Activated B cell treated with CpG ODN at 0.5 μM for 24 hours (primary cell): ENCODE measurements at regions not wholly inside any gene's neighbourhood (a gene's known extent, or its start where the extent isn't known, plus 50 kb on each side); places are given as distances from the start of the nearest gene placed in this dataset.

Source experiments
- ATAC-seq: fragments of 200-7000 bp; cut with Tn5 transposase; one replicate; pipeline ENCODE4 v1.10.0; 2021; ENCODE audit warnings: low read depth, mild to moderate bottlenecking, moderate library complexity
- CTCF ChIA-PET: fragments of 350-600 bp; sonication (Branson Sonifier 250); formaldehyde crosslinking; loops from one replicate; lab custom pipeline; 2021; ENCODE audit warnings: antibody characterized with exemption; lab: Charles Lee
- POLR2A ChIA-PET: fragments of 350-600 bp; sonication (Branson Sonifier 250); formaldehyde crosslinking; loops from one replicate; lab custom pipeline; 2021; ENCODE audit warnings: antibody characterized with exemption; lab: Charles Lee
- DNase-seq: peaks from one replicate; pipeline ENCODE4 v3.0.0; 2022
- H3K27ac Mint-ChIP-seq: one replicate; pipeline ENCODE4 v1.8.0; 2020; ENCODE audit warnings: mixed read lengths
- H3K27me3 Mint-ChIP-seq: one replicate; pipeline ENCODE4 v1.8.0; 2021; ENCODE audit warnings: mixed read lengths
- H3K36me3 Mint-ChIP-seq: one replicate; pipeline ENCODE4 v1.8.0; 2021; ENCODE audit warnings: low read depth, mixed read lengths
- H3K4me1 Mint-ChIP-seq: one replicate; pipeline ENCODE4 v1.8.0; 2021; ENCODE audit warnings: mixed read lengths
- H3K4me3 Mint-ChIP-seq: one replicate; pipeline ENCODE4 v1.8.0; 2020; ENCODE audit warnings: mild to moderate bottlenecking, mixed read lengths
- H3K9me3 Mint-ChIP-seq: one replicate; pipeline ENCODE4 v1.8.0; 2020; ENCODE audit warnings: mixed read lengths
- intact Hi-C: fragments of 100-400 bp; cut with micrococcal nuclease; formaldehyde crosslinking; loops from one replicate; pipeline ENCODE4 v1.15.1; 2024
- TF ChIP-seq, protein P1 (sequence below): fragments of 200-600 bp; IDR thresholded peaks from one replicate; pipeline ENCODE4 v1.8.0; 2022; ENCODE audit warnings: antibody characterized with exemption, mild to moderate bottlenecking

DNA sequence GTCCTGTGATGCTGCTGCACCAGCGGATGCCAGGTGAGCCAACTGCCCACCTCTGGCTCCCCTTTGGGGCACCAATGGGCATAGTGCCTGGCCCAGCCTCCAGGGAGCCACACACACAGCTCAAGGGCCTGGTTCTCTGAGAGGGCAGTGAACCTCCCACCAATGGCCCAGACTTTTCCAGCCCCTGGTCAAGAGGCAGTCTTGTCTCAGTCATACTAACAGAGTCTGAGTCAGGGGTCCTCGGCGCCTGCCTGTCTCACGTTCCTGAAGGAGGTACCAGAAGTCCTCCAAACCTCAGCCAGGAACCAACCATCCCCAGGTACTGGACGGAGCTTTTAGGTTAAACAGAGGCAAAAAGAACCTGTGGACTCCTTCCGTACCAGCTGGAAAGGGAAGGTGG is 121.1 kb downstream of the C5orf15 start:
- no peak overlapping the region for H3K4me3 Mint-ChIP-seq
- ATAC-seq: no peak
- H3K27ac Mint-ChIP-seq: no peak overlapping the region
- H3K4me1 Mint-ChIP-seq: peaks cover 36% of the 10 kb centered on the region
- CTCF ChIA-PET: interaction anchor here (1.2 to 1.5 kb wide), 2 partner anchors 92 to 424 kb away, joined by 3 read pairs; no protein-coding TSS in a partner anchor
- peaks cover 3% of the 10 kb centered on the region for H3K27me3 Mint-ChIP-seq
- no peaks in the 10 kb centered on the region for H3K9me3 Mint-ChIP-seq
- DNase-seq: no peak
- TF ChIP-seq, protein P1, sequence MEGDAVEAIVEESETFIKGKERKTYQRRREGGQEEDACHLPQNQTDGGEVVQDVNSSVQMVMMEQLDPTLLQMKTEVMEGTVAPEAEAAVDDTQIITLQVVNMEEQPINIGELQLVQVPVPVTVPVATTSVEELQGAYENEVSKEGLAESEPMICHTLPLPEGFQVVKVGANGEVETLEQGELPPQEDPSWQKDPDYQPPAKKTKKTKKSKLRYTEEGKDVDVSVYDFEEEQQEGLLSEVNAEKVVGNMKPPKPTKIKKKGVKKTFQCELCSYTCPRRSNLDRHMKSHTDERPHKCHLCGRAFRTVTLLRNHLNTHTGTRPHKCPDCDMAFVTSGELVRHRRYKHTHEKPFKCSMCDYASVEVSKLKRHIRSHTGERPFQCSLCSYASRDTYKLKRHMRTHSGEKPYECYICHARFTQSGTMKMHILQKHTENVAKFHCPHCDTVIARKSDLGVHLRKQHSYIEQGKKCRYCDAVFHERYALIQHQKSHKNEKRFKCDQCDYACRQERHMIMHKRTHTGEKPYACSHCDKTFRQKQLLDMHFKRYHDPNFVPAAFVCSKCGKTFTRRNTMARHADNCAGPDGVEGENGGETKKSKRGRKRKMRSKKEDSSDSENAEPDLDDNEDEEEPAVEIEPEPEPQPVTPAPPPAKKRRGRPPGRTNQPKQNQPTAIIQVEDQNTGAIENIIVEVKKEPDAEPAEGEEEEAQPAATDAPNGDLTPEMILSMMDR: no peak
- H3K36me3 Mint-ChIP-seq: no peaks in the 10 kb centered on the region
- intact Hi-C loops: no loop called here
- POLR2A ChIA-PET: no interaction called here

DNA sequence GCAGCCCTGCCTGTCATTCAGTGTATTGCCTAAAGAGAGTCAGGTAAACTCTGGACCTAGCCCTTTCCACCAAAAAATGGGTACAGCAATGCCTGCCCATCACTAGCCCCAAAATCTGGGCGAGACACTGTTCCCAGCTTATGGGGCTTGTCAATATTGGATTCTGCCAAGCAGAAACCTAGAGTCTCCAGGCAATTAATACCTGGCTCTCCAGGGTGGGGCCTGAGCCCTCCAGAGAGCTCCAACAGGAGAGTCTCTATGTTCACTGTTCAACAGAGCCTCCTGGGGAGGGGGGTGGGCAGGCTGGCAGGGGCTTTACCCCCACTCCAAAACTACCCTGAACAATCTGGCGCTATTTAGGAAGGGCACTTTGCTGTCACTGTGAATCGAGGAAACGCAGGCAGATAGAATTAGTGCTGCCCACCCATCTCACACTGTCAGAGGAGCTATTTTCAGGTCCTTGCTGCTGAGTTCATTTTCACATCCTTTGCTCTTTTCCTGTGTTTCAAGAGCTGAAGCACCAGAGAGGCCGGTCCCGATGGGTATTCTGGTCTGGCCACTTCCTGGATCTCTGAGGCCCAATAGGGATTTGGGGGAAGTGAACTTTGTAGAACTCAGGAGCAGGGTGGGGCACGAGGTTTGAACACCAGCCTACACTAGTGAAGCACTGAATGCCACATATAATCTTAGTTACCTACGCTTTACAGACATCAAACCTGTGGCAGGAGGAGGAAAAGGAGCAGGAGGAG is 121.8 kb downstream of the C5orf15 start:
- DNase-seq (no peak), ATAC-seq (peak; percentile 28)
- Mint-ChIP-seq H3K36me3 (no peaks in the 10 kb centered on the region), H3K27me3 (peaks cover 3% of the 10 kb centered on the region), H3K4me1 (peaks cover 36% of the 10 kb centered on the region), H3K27ac (no peak overlapping the region), H3K9me3 (no peaks in the 10 kb centered on the region), H3K4me3 (peak overlapping the region; percentile 6)
- TF ChIP-seq, protein P1: no peak
- POLR2A ChIA-PET: no interaction called here
- CTCF ChIA-PET: interaction anchor here (1.2 to 1.5 kb wide), 2 partner anchors 91 to 423 kb away, joined by 3 read pairs; no protein-coding TSS in a partner anchor
- intact Hi-C loops: no loop called here

DNA sequence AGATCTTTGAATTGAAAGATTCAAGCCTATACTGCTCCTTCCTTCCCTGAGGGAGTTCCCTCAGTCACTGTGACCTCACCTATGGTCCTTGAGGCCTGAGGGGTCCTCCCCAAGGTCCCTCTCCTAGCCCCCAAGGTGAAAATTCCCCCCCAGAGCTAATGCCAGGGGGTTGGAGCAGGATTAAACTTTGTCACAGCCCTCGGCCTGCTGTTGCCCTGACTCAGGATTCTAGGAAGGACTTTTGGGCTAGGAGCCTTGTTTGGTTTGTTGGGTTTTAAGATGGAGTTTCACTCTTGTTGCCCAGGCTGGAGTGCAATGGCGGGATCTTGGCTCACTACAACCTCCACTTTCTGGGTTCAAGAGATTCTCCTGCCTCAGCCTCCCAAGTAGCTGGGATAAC is 123.2 kb downstream of the C5orf15 start:
- H3K9me3 Mint-ChIP-seq: no peaks in the 10 kb centered on the region
- intact Hi-C loops: no loop called here
- TF ChIP-seq, protein P1: no peak
- H3K4me3 Mint-ChIP-seq: no peak overlapping the region
- no peak for ATAC-seq
- peaks cover 36% of the 10 kb centered on the region for H3K4me1 Mint-ChIP-seq
- no peaks in the 10 kb centered on the region for H3K36me3 Mint-ChIP-seq
- DNase-seq: no peak
- H3K27me3 Mint-ChIP-seq: peaks cover 3% of the 10 kb centered on the region
- ChIA-PET POLR2A (no interaction called here), CTCF (no interaction called here)
- H3K27ac Mint-ChIP-seq: no peak overlapping the region

DNA sequence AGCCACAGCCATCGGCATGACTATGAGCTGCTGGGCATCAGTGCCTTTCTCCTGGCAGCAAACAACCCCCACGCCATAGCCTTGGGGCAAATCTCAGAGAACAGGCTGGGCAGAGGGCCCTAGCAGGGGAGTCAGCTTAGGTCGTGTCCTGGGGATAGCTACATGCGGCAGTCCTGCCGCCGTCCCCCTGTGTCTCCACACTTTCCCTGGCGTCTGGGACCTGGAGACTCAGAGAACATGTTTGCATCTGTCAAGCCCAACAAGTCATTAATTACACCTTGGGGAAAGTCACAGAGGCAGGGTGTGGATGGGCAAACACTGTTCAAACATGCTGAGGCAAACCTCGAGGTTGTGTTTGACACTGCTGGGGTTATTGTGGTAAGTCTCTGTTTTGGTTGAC is 123.6 kb downstream of the C5orf15 start:
- intact Hi-C loops: no loop called here
- no peaks in the 10 kb centered on the region for H3K27me3 Mint-ChIP-seq
- H3K36me3 Mint-ChIP-seq: no peaks in the 10 kb centered on the region
- TF ChIP-seq, protein P1: no peak
- no peaks in the 10 kb centered on the region for H3K9me3 Mint-ChIP-seq
- H3K4me1 Mint-ChIP-seq: peaks cover 35% of the 10 kb centered on the region
- POLR2A ChIA-PET: no interaction called here
- no peak overlapping the region for H3K27ac Mint-ChIP-seq
- DNase-seq (no peak), ATAC-seq (no peak)
- CTCF ChIA-PET: no interaction called here
- H3K4me3 Mint-ChIP-seq: no peak overlapping the region

DNA sequence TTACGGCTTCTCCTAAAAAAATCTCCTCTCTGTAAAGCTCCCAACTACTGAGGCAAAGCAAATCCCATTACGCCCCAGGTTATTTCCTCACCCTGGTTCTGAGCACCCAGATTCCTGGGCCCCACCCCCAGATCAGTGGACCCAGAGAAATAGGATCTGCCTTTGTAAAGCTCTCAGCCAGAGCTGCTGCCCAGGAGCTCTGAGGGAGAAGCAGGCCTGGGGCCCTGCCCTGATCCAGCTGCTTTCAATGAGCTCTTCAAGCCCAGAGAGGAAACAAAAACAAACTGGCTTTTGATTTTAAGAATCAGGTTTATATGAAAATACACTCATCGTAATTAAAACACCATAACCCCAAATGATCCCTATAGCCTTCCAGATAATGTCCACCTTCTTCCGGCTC is 124.5 kb downstream of the C5orf15 start:
- no peaks in the 10 kb centered on the region for H3K36me3 Mint-ChIP-seq
- H3K4me3 Mint-ChIP-seq: no peak overlapping the region
- no peak for ATAC-seq
- no peaks in the 10 kb centered on the region for H3K27me3 Mint-ChIP-seq
- no peak for DNase-seq
- ChIA-PET CTCF (interaction anchor here (1.3 kb wide), 1 partner anchor 196 kb away, joined by 4 read pairs; no protein-coding TSS in a partner anchor), POLR2A (interaction anchor here (0.7 kb wide), 1 partner anchor 30 kb away, joined by 6 read pairs; no protein-coding TSS in a partner anchor)
- H3K27ac Mint-ChIP-seq: no peak overlapping the region
- H3K9me3 Mint-ChIP-seq: no peaks in the 10 kb centered on the region
- TF ChIP-seq, protein P1: no peak
- H3K4me1 Mint-ChIP-seq: peaks cover 27% of the 10 kb centered on the region
- intact Hi-C loops: no loop called here
